Endothelial cell of umbilical vein (primary cell): ENCODE measurements at regions not wholly inside any gene's neighbourhood (a gene's known extent, or its start where the extent isn't known, plus 50 kb on each side); places are given as distances from the start of the nearest gene placed in this dataset.

Experiments
- BruUV-seq: library from RNA; stranded (reverse); fragments of 400-500 nt; replicated peaks from 2 replicates; lab custom pipeline; 2021; lab: Mats Ljungman, UMichigan
- CTCF ChIA-PET: fragments of 300-600, 350-600 bp; sonication (Branson Sonifier 250); formaldehyde crosslinking; loops from one replicate; lab custom pipeline; 2021; ENCODE audit warnings: antibody characterized with exemption, inconsistent platforms; lab: Charles Lee
- POLR2A ChIA-PET: fragments of 300-600, 350-600 bp; sonication (Branson Sonifier 250); formaldehyde crosslinking; loops from one replicate; lab custom pipeline; 2021; ENCODE audit warnings: antibody characterized with exemption, inconsistent platforms; lab: Charles Lee
- DNase-seq: peaks from one replicate; pipeline ENCODE4 v3.0.0-alpha.2; 2011; ENCODE audit warnings: low read depth, low spot score
- FAIRE-seq: peaks from 2 replicates; lab custom pipeline; 2011; peaks lifted over from hg19 to GRCh38; lab: Jason Lieb, UNC
- H2AFZ ChIP-seq: 2 replicates; pipeline ENCODE4 v1.6.0; 2012; ENCODE audit warnings: low read depth, low read length, control low read depth, inconsistent platforms
- H3K27ac ChIP-seq: 2 replicates; pipeline ENCODE4 v1.5.1; 2011; ENCODE audit warnings: low read depth, mild to moderate bottlenecking, control low read depth, low read length, moderate library complexity; ENCODE audit not compliant: insufficient read depth
- H3K27me3 ChIP-seq, 2 experiments: 2 replicates each; pipeline versions ENCODE4 v1.6.0 to v1.6.1; 2011; ENCODE audit warnings: low read length in 2 of 2, mixed read lengths in 1 of 2; ENCODE audit not compliant: control insufficient read depth in 2 of 2, insufficient read depth in 2 of 2
- H3K36me3 ChIP-seq, 2 experiments: 2 replicates in 1 of 2; 3 replicates in 1 of 2; pipeline ENCODE4 v1.5.1; 2011; ENCODE audit warnings: low read length in 2 of 2, mild to moderate bottlenecking in 1 of 2, moderate library complexity in 1 of 2; ENCODE audit not compliant: control insufficient read depth in 2 of 2, insufficient read depth in 2 of 2; ENCODE audit errors: extremely low read depth in 1 of 2
- H3K4me1 ChIP-seq: 3 replicates; pipeline ENCODE4 v1.5.1; 2011; ENCODE audit warnings: mild to moderate bottlenecking, low read length; ENCODE audit not compliant: control insufficient read depth, insufficient read depth; ENCODE audit errors: extremely low read depth
- H3K4me2 ChIP-seq: 2 replicates; pipeline ENCODE4 v1.6.1; 2011; ENCODE audit warnings: low read length, control low read depth, mixed read lengths; ENCODE audit not compliant: insufficient read depth
- H3K4me3 ChIP-seq, 3 experiments: fragments of 200-600 bp in 1 of 3; sonication (generic), shearing (Covaris generic) in 1 of 3; replicated peaks in 1 of 3; 2 replicates each; pipeline ENCODE4 v1.5.1; 2011 to 2016; ENCODE audit warnings: control low read depth in 3 of 3, low read length in 3 of 3, mild to moderate bottlenecking in 2 of 3, inconsistent platforms in 1 of 3, low read depth in 1 of 3, moderate library complexity in 1 of 3; ENCODE audit not compliant: insufficient read depth in 1 of 3
- H3K79me2 ChIP-seq: 2 replicates; pipeline ENCODE4 v1.6.0; 2012; ENCODE audit warnings: low read length, inconsistent platforms; ENCODE audit not compliant: control insufficient read depth, insufficient read depth
- H3K9ac ChIP-seq: replicated peaks from 2 replicates; pipeline ENCODE3; 2011; ENCODE audit warnings: low read length, control low read depth; ENCODE audit not compliant: insufficient read depth; ENCODE audit errors: extremely low read depth
- H3K9me1 ChIP-seq: replicated peaks from 3 replicates; pipeline ENCODE4 v1.6.0; 2011; ENCODE audit warnings: mild to moderate bottlenecking, low read length; ENCODE audit not compliant: control insufficient read depth, insufficient read depth; ENCODE audit errors: extremely low read depth
- H3K9me3 ChIP-seq: replicated peaks from 2 replicates; pipeline ENCODE4 v1.5.1; 2012; ENCODE audit warnings: low read length, inconsistent platforms; ENCODE audit not compliant: control insufficient read depth, insufficient read depth
- H4K20me1 ChIP-seq: replicated peaks from 2 replicates; pipeline ENCODE3; 2011; ENCODE audit warnings: mild to moderate bottlenecking, low read length; ENCODE audit not compliant: control insufficient read depth, insufficient read depth; ENCODE audit errors: extremely low read depth
- EZH2 ChIP-seq: IDR thresholded peaks from 2 replicates; pipeline ENCODE4 v1.6.1; 2012; ENCODE audit warnings: borderline replicate concordance, low read depth, mild to moderate bottlenecking, moderate library complexity, low read length, inconsistent platforms; ENCODE audit not compliant: severe bottlenecking
- FOS ChIP-seq: IDR thresholded peaks from 2 replicates; pipeline ENCODE4 v1.6.1; 2011; ENCODE audit warnings: mild to moderate bottlenecking, low read length, moderate library complexity, borderline replicate concordance; ENCODE audit not compliant: insufficient read depth
- GATA2 ChIP-seq: IDR thresholded peaks from 2 replicates; pipeline ENCODE4 v1.7.0; 2011; ENCODE audit warnings: low read depth, mild to moderate bottlenecking, moderate library complexity, mixed read lengths, low read length; ENCODE audit not compliant: insufficient read length, insufficient read depth
- JUN ChIP-seq: IDR thresholded peaks from 2 replicates; pipeline ENCODE4 v1.6.1; 2011; ENCODE audit warnings: borderline replicate concordance, low read depth; ENCODE audit not compliant: insufficient read length, insufficient read depth
- MAX ChIP-seq: IDR thresholded peaks from 2 replicates; pipeline ENCODE4 v1.6.1; 2011; ENCODE audit not compliant: insufficient read depth, insufficient read length
- MYC ChIP-seq: IDR thresholded peaks from one replicate; pipeline ENCODE4 v1.6.1; 2011; ENCODE audit warnings: mild to moderate bottlenecking, low read depth, low read length
- POLR2A ChIP-seq: IDR thresholded peaks from 2 replicates; pipeline ENCODE4 v1.6.1; 2012; ENCODE audit warnings: low read depth, mild to moderate bottlenecking, control low read depth, low read length
- POLR2AphosphoS5 ChIP-seq: IDR thresholded peaks from 2 replicates; pipeline ENCODE4 v1.6.1; 2012; ENCODE audit warnings: low read depth, mild to moderate bottlenecking, control low read depth, low read length, moderate library complexity; ENCODE audit not compliant: insufficient read depth
- dilution Hi-C: fragments of 300-500 bp; cut with MboI; formaldehyde crosslinking; loops from one replicate; pipeline ENCODE4 v1.15.0; 2019; ENCODE audit warnings: low sequenced_read_pairs; ENCODE audit not compliant: extremely low pct_ligation_motif_present
- intact Hi-C: fragments of 100-400 bp; cut with micrococcal nuclease; formaldehyde crosslinking; loops from one replicate; pipeline ENCODE4 v1.10.0; 2022
- TF ChIP-seq, protein P1 (sequence below), 2 donors: IDR thresholded peaks; 1 replicate in 1 of 2; 2 replicates in 1 of 2; pipeline ENCODE4 v1.5.1; 2011; ENCODE audit warnings: low read length in 2 of 2, mild to moderate bottlenecking in 2 of 2, moderate library complexity in 2 of 2, control low read depth in 1 of 2, inconsistent platforms in 1 of 2, low read depth in 1 of 2; ENCODE audit not compliant: insufficient read depth in 1 of 2; ENCODE audit errors: extremely low read depth in 1 of 2

DNA sequence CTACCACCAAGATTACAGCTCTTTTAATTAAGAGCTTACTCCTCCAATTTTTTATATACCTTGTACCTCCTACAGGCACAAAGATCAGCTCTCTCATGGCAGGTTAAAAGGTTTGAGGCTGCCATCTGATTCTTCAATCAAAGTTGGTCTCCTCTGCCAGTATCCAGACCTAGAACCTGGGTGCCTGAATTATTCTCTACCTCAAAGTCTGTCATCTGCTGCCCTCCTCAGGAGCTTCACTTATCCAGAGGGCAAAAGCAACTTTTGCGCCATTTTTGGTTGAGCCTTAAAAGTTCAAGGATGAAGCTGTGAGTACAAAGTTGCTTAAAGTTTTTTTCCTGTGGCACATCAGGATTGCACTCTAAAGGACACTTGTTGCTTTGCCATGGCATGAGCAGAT lies 343.7 kb upstream of the PPP1R2C start:
- Histone ChIP-seq H3K4me1 (no peaks in the 10 kb centered on the region), H3K27ac (no peak overlapping the region), H3K27me3 (no peaks in the 10 kb centered on the region), H3K79me2 (no peaks in the 10 kb centered on the region), H3K4me2 (no peak overlapping the region), H3K9me1 (no peaks in the 10 kb centered on the region), H3K9me3 (no peaks in the 10 kb centered on the region), H2AFZ (no peak overlapping the region), H3K36me3 (no peaks in the 10 kb centered on the region), H4K20me1 (no peaks in the 10 kb centered on the region), H3K9ac (no peak overlapping the region), H3K4me3 (no peak overlapping the region)
- DNase-seq (peak; percentile 11), FAIRE-seq (peak; percentile 81)
- no peak for TF ChIP-seq GATA2
- no peak for TF ChIP-seq POLR2A
- TF ChIP-seq MAX: no peak
- TF ChIP-seq, protein P1, sequence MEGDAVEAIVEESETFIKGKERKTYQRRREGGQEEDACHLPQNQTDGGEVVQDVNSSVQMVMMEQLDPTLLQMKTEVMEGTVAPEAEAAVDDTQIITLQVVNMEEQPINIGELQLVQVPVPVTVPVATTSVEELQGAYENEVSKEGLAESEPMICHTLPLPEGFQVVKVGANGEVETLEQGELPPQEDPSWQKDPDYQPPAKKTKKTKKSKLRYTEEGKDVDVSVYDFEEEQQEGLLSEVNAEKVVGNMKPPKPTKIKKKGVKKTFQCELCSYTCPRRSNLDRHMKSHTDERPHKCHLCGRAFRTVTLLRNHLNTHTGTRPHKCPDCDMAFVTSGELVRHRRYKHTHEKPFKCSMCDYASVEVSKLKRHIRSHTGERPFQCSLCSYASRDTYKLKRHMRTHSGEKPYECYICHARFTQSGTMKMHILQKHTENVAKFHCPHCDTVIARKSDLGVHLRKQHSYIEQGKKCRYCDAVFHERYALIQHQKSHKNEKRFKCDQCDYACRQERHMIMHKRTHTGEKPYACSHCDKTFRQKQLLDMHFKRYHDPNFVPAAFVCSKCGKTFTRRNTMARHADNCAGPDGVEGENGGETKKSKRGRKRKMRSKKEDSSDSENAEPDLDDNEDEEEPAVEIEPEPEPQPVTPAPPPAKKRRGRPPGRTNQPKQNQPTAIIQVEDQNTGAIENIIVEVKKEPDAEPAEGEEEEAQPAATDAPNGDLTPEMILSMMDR (IDR thresholded peaks at IDR 0.05; ENCODE audit: extremely low read depth in 1 of 2, insufficient read depth in 1 of 2, low read depth in 1 of 2, low read length in 2 of 2): no peak
- no peak for TF ChIP-seq MYC
- no peak for TF ChIP-seq FOS
- no peak for TF ChIP-seq JUN
- no peak for TF ChIP-seq POLR2AphosphoS5
- TF ChIP-seq EZH2: no peak
- POLR2A ChIA-PET: no interaction called here
- CTCF ChIA-PET: interaction anchor here (0.9 to 1.7 kb wide), 4 partner anchors 506 to 1340 kb away, joined by 3 to 8 read pairs (median 6); no protein-coding TSS in a partner anchor
- no TSS peak for BruUV-seq
- dilution Hi-C loops: no loop called here
- intact Hi-C loops: no loop called here
